Amygdala (tissue), 56 donors: ENCODE measurements at regions not wholly inside any gene's neighbourhood (a gene's known extent, or its start where the extent isn't known, plus 50 kb on each side); places are given as distances from the start of the nearest gene placed in this dataset.
"Not testable (repeated sequence)": the region's sequence is repeated elsewhere in the genome, so short reads cannot be mapped to it uniquely, and the experiment has no call there.

Experiments
- DNase-seq, 56 donors: peaks; one replicate each; lab custom pipeline; 2025; lab: John Stamatoyannopoulos, UW

DNA sequence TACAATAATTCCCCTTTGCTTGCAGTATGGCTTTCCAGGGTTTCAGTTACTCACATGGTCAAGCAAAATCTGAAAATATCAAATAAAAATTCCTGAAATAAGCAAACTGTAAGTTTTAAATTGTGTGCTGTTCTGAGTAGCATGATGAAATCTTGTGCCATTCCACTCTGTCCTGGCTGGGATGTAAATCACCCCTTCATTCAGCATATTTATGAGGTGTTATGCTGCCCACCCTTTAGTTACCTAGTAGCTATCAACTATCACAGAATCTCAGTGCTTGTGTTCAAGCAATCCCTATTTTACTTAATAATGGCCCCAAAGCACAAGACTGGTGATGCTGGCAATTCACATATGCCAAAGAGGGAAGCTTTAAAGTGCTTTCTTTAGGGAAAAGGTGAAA, 867.7 kb upstream of the NRXN1 start:
- DNase-seq: no peak

GRCh38 chr2:51894584-51894983, 862.7 kb upstream of the NRXN1 start:
- DNase-seq: not testable (repeated sequence)

- no peak for DNase-seq
Measured at GRCh38 chr2:51888120-51888519, 856.2 kb upstream of the NRXN1 start.

- DNase-seq: no peak
Measured at GRCh38 chr2:51881673-51882072, 849.7 kb upstream of the NRXN1 start.

DNA sequence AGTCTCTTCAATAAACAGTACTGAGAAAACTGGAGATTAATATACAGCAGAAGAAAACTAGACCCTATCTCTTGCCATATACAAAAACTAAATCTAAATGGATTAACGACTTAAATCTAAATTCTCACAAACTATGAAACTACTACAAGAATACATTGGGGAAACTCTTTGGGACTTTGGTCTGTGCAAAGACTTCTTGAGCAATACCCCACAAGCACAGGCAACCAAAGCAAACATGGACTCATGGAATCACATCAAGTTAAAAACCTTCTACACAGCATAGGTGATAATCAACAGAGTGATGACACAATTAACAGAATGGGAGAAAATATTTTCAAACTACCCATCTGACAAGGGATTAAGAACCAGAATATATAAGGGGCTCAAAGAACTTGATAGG, 848.2 kb upstream of the NRXN1 start:
- no peak for DNase-seq

- DNase-seq: no peak
Measured at GRCh38 chr2:51866361-51866760, 834.4 kb upstream of the NRXN1 start.

DNA sequence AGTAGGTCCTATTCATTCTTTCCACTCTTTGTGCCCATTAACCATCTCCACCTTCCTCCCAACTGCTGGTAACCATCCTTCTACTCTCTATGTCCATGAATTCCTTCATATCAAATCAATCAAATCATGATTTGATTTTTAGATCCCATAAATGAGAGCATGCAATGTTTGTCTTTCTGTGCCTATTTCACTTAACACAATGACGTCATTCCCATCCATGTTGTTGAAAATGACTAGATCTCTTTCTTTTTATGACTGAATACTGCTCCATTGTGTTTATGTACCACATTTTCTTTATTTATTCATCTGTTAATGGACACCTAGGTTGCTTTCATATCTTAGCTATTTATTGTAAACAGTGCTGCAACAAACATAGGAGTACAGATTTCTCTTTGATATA, 827.3 kb upstream of the NRXN1 start:
- DNase-seq: no peak

GRCh38 chr2:51855683-51856082, 823.8 kb upstream of the NRXN1 start:
- DNase-seq: no peak

DNA sequence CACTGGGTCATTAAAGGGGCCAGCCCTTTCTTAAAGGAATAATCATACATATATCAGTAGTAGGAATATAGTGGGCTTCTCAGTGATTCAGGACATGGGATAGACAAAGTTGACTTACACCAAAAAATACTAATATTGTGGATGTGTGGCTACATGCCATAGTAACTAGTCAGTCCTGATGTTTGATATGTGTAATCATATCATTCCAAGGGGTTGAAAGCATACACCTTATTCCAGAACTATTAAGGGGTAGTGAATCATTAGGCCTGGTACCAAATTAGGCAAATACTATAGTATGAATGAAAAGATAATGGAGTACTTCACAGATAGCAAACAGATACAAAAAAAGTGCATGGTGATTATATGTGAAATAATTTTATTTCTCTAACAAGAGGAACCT, 814.9 kb upstream of the NRXN1 start:
- no peak for DNase-seq

GRCh38 chr2:51846018-51846417, 814.1 kb upstream of the NRXN1 start:
- DNase-seq: no peak

GRCh38 chr2:51844596-51844995, 812.7 kb upstream of the NRXN1 start:
- DNase-seq: no peak

DNA sequence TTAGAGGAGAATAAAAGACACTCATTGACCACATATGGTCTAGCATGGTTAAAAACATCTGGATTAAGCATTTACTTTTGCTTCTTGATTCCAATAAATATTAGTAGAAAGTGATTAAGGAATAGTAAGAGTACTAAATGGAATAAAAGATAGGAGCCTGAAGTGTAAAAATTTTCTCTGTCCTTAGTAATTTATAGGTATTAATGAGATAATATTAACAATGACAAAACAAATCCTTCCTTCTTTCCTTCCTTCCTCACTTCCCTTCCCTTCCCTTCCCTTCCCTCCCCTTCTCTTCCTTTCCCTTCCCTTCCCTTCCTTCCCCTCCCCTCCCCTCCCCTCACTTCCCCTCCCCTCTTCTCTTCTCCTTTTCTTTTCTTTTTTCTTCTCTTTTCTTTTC, 797.5 kb upstream of the NRXN1 start:
- no peak for DNase-seq

GRCh38 chr2:51825823-51826222, 793.9 kb upstream of the NRXN1 start:
- no peak for DNase-seq

- DNase-seq: no peak
Measured at GRCh38 chr2:51813247-51813646, 781.3 kb upstream of the NRXN1 start.

DNA sequence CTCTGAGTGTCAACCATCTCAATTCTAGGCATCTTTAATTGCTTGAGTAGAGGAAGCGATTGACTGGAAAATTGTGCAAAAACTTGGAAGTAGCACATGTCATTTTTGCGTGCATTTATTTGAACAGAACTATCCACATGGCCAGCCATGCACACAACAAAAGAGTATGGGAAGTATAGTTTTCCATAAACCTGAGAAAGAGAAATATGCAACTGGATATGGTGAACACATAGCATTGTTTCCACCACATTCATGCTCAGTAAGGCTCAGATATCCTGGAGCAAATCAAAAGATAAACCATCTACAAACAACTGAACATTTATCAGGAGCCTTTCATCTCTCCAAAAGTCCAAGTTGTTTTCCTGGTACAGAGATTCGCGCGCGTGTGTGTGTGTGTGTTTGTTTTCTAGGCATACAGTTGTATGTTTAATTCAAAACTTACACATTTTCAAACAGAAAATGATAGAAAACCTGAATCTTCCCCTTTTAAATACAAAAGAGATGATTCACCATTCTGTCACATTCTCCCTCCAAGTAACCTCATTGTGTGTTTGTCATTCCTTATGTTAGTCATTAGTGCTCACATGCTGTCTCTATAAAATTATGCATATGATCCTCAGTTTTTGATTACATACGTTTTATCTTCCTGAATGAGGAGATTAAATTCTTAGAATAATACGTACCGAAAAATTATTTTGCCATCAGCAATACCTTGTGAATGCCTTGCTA, 780.4 kb upstream of the NRXN1 start:
- DNase-seq: no peak

DNA sequence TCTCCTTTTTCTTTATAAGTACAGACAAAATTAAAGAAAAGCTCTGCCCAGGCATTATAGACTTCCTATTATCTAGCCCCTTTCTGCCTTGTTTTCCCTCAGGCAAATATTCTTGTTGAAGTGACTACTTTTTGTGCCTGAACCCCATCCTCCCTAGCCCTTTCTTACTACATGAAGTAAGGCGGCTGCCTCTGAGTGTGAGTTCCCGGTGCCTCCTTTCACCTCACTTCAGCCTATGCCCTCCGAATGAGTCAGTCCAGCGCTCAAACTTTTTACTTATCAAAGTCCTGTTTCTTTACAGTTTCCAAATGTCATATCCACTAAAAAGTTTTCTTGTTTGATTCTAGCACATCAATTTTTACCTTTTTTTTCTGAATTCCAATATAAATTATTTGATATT, 778.3 kb upstream of the NRXN1 start:
- DNase-seq: no peak

DNA sequence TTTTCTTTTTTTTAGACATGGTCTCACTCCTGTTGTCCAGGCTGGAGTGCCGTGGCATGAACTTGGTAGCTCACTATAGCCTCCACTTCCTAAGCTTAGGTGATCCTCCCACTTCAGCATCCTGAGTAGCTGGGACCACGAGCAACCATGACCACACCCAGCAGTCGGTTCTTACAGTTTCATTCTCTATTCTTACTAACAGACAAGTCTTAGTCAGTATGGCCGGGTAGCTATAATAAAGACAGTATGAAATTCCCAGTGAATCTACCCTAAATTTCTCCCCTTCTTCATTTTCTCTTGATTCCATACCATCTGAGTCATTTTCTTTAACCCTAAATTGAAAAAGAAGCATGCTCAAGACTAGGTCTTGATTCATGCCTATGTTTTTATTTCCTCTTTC, 775.3 kb upstream of the NRXN1 start:
- no peak for DNase-seq

GRCh38 chr2:51795248-51795888, 763.4 kb upstream of the NRXN1 start:
- DNase-seq: no peak

GRCh38 chr2:51791496-51791895, 759.6 kb upstream of the NRXN1 start:
- DNase-seq: no peak

DNA sequence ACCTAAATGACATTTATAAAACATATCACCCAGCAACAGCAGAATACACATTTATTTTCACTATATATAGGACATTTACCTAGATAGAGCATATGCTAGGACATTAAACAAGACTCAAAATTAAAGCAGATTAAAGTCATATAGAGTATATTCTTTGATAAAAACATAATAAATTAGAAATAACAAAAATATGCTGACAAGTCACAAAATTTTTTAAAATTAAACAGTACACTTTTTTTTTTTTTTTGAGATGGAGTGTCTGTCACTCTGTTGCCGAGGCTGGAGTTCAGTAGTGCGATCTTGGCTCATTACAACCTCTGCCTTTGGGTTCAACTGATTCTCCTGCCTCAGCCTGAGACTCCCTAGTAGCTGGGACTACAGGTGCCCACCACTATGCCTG, 758.9 kb upstream of the NRXN1 start:
- no peak for DNase-seq

DNA sequence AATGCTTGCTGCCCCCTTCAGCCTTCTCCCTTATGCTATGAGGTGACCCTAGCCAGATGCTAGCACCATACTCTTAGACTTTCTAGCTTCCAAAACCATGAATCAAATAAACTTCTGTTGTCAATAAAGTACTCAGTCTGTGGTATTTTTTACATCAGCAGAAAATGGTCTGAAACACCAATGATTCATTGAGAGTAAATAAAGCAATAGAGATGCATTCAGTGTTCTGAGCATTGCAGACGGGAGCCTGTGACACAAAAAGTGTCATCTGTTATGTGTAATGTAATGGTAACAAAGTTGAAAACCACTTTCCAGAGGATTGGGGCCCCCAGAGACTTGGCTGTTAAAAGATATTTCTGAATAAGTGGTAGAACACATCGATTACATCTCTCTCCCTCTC, 758.0 kb upstream of the NRXN1 start:
- DNase-seq: no peak

DNA sequence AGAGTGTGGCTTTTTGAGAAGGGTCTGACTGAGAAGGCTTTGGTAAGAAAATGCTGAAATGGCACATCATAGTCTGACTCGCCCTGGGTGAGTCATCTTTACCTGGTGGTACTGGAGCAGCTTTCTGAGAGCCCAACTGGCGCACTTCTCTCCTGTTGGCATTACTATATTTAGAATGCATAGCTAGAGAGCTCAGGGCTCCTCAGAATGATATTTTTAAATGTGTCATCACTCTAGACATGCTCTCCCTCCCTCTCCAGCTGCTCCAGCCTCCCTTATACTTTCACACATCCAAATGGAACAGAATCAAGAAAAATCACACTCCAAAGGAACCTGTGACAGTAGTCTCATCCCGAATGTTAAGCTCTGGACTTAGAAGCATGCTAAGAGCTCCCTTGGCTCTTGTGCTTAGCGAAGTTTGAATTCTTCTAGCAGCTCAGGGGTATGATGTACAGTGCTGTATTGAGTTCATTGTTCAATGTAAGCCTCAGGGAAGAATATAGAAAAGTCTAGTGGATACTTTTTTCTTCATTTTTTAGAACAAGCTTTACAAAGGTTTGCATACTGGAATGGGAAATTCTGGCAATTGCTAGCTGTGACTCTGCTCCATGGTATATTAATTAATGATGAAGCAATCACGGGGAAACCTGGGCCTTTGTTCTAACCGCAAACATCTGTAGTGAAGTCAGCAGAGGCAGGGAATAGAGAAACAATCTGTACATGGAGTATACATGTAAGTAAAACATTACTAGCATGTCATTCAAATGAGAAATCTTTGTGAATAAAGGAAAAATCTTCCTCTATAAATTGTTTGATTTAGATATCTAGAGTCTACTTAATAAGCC, 751.2 kb upstream of the NRXN1 start:
- DNase-seq: peak in 7 of 56 donors; percentile 6 to 50 (median 13)
